Stomach (tissue), 8 donors: ENCODE measurements at regions not wholly inside any gene's neighbourhood (a gene's known extent, or its start where the extent isn't known, plus 50 kb on each side); places are given as distances from the start of the nearest gene placed in this dataset.
A peak's percentile ranks its signal among the peaks of the same experiment; 100 is the strongest.

ENCODE experiments used
- DNase-seq, 2 donors: peaks; one replicate each; pipeline versions ENCODE4 v3.0.0 to v3.0.0-alpha.2; 2013 to 2019
- H3K27ac ChIP-seq, 5 donors: fragments of 200-600 bp in 4 of 5; sonication (generic) in 4 of 5; one replicate each; pipeline ENCODE4 v1.5.1; 2013 to 2019; ENCODE audit warnings: mild to moderate bottlenecking in 1 of 5, moderate library complexity in 1 of 5
- H3K27me3 ChIP-seq, 3 donors: fragments of 200-600 bp; sonication (generic); one replicate each; pipeline ENCODE4 v1.5.1; 2017 to 2019; ENCODE audit warnings: mixed run types in 1 of 3
- H3K36me3 ChIP-seq, 4 donors: fragments of 200-600 bp; sonication (generic); 1 replicate in 3 of 4; 2 replicates in 1 of 4; pipeline ENCODE4 v1.5.1; 2016 to 2019
- H3K4me1 ChIP-seq, 4 donors: fragments of 200-600 bp; sonication (generic); one replicate each; pipeline ENCODE4 v1.5.1; 2016 to 2019
- H3K4me3 ChIP-seq, 4 donors: fragments of 200-600 bp; sonication (generic) in 3 of 4; one replicate each; pipeline ENCODE4 v1.5.1; 2016 to 2019; ENCODE audit warnings: mild to moderate bottlenecking in 1 of 4
- H3K9me3 ChIP-seq, 4 donors: fragments of 200-600 bp; sonication (generic); one replicate each; pipeline ENCODE4 v1.5.1; 2016 to 2019
- EP300 ChIP-seq: sonication (generic); formaldehyde crosslinking; IDR thresholded peaks from one replicate; pipeline ENCODE4 v1.6.1; 2017; ENCODE audit warnings: antibody characterized with exemption
- POLR2A ChIP-seq, 4 donors: fragments of 450-650 bp; IDR thresholded peaks; one replicate each; pipeline ENCODE4 v1.6.1; 2016; ENCODE audit warnings: antibody characterized with exemption in 4 of 4, control low read depth in 2 of 4, mild to moderate bottlenecking in 1 of 4, moderate library complexity in 1 of 4
- POLR2AphosphoS5 ChIP-seq, 3 donors: sonication (generic); formaldehyde crosslinking; IDR thresholded peaks; one replicate each; pipeline ENCODE4 v1.6.1; 2016; ENCODE audit warnings: antibody characterized with exemption in 3 of 3
- WGBS, 5 donors: extraction: QIAGEN DNeasy Blood & Tissue Kit in 3 of 5; methylation state at CpG; one replicate each; pipeline versions ENCODE4 v1.1.5 to v1.1.7; 2013 to 2018; 5-methylcytosine and 5-hydroxymethylcytosine counted together
- intact Hi-C: fragments of 100-400 bp; cut with DNase I; formaldehyde crosslinking; loops from one replicate; pipeline ENCODE4 v1.15.1; 2023; ENCODE audit warnings: low total_unique reads
- TF ChIP-seq, protein P1 (sequence below), 7 experiments: fragments of 450-650 bp in 4 of 7; fragments of 200-600 bp in 3 of 7; sonication (generic) in 3 of 7; IDR thresholded peaks; one replicate each; pipeline ENCODE4 v1.5.1; 2016 to 2019; ENCODE audit warnings: antibody characterized with exemption in 7 of 7, control low read depth in 2 of 7, mild to moderate bottlenecking in 1 of 7
- donor health status: healthy with polysubstance abuse.
- donor health status: Bipolar disorder and iron deficiency.
- donor health status: healthy.

DNA sequence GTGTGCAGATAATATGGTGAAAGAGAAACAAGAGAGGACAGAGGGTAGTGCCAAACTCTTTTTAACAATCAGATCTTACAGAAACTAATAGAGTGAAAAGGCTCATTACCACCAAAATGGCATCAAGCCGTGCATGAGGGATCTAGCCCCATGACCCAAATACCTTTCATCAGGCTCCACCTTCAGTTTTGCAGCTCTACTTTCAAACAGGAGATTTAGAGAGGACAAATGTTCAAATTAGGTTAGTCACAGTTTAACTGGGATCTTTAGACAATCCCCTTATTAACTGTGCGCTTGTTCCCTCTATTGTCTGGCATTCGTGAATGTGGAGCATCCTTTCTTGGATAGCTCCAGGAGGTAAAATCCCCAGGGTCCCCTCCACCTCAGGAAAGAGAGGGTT lies 1209.3 kb upstream of the CHAC2 start:
- WGBS, 5 donors: 75 to 86% (median 78%) methylated on average over 3 of the region's 3 CpGs
- no peak for DNase-seq
- Histone ChIP-seq H3K27me3 (no peaks in the 10 kb centered on the region), H3K4me1 (no peaks in the 10 kb centered on the region), H3K9me3 (no peaks in the 10 kb centered on the region), H3K4me3 (no peak overlapping the region), H3K36me3 (no peaks in the 10 kb centered on the region), H3K27ac (no peak overlapping the region)
- intact Hi-C loops: no loop called here
- TF ChIP-seq, protein P1, sequence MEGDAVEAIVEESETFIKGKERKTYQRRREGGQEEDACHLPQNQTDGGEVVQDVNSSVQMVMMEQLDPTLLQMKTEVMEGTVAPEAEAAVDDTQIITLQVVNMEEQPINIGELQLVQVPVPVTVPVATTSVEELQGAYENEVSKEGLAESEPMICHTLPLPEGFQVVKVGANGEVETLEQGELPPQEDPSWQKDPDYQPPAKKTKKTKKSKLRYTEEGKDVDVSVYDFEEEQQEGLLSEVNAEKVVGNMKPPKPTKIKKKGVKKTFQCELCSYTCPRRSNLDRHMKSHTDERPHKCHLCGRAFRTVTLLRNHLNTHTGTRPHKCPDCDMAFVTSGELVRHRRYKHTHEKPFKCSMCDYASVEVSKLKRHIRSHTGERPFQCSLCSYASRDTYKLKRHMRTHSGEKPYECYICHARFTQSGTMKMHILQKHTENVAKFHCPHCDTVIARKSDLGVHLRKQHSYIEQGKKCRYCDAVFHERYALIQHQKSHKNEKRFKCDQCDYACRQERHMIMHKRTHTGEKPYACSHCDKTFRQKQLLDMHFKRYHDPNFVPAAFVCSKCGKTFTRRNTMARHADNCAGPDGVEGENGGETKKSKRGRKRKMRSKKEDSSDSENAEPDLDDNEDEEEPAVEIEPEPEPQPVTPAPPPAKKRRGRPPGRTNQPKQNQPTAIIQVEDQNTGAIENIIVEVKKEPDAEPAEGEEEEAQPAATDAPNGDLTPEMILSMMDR (IDR thresholded peaks at IDR 0.05): no peak
- TF ChIP-seq POLR2AphosphoS5 (IDR thresholded peaks at IDR 0.05) (no peak), POLR2A (IDR thresholded peaks at IDR 0.05) (no peak), EP300 (no peak)

DNA sequence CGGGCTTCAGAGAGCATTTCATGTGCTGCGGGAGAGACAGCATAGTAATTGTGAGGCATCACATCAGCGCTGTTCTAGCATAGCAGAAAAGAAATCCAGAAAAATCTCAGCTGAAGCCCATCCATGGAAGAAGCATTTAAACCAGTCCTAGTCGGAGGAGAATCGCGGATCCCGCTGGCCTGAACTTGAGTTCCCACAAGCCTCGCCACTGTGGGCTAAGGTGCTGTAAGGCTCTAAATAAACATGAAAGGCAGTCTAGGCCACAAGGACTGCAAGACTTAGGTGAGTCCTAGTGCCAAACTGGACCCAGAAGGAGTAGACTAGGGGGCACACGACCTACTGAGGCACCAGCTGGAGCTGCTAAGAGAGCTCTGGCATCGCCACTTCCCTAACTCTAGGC lies 1225.3 kb upstream of the CHAC2 start:
- intact Hi-C loops: no loop called here
- 86 to 92% (median 89%) methylated on average over 6 to 10 of the region's 10 CpGs; no CpG with 5 or more reads in 1 of the 5 donors for WGBS, 5 donors
- no peak overlapping the region for H3K4me3 ChIP-seq
- no peak for DNase-seq
- no peaks in the 10 kb centered on the region for H3K4me1 ChIP-seq
- no peak overlapping the region for H3K27ac ChIP-seq
- no peaks in the 10 kb centered on the region for H3K36me3 ChIP-seq
- TF ChIP-seq EP300 (no peak), POLR2AphosphoS5 (IDR thresholded peaks at IDR 0.05) (no peak), POLR2A (IDR thresholded peaks at IDR 0.05) (no peak)
- TF ChIP-seq, protein P1 (IDR thresholded peaks at IDR 0.05): no peak
- H3K27me3 ChIP-seq: no peaks in the 10 kb centered on the region
- peaks cover 0 to 13% (median 0%) of the 10 kb centered on the region in 4 donors for H3K9me3 ChIP-seq

DNA sequence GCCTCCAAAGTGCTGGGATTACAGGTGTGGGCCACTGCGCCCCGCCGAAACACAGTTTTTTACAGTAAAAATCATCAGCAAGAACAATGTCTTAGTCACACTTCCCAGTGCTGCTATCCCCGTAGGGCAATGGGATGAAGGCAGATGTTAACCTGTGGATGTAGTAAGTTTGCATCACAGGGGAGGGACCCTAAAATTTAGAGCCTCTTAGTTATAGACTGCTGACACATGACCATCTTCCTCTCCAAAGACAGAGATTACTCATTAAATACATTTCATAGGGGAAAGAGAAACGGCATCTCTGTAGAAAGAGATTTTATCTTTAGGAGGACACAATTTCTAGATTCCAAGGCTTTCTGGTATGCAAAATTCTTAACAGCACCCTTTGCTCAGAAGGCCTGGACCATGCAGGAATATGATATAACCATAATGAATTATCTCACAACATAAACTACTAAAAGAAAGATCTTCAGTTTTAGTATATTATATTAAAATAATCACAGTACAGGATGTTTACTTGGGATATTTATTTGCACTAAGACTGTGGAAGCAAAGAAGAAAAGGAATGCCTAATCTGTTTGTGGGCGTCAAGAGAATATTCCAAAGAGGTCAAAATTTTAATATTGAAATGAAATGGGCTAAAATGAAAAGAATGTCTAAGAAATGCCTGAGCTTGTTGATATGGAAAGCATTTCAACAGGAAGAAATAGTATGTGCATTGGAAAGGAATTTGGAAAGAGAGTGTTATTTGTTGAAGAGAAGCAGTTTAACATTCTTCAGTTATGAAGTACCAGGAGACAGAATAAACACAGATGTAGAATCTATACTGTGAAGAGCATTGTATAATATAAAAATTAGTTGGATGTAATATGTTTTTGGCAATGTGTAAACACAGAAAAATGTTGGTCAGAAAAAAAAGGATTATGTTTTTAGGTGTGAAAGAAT lies 1228.3 kb upstream of the CHAC2 start:
- peak in 1 of 2 donors; percentile 9 for DNase-seq
- H3K27ac ChIP-seq: no peak overlapping the region
- no peaks in the 10 kb centered on the region for H3K36me3 ChIP-seq
- intact Hi-C loops: no loop called here
- no peak overlapping the region for H3K4me3 ChIP-seq
- 77 to 89% (median 85%) methylated on average over 5 to 6 of the region's 6 CpGs; no CpG with 5 or more reads in 1 of the 5 donors for WGBS, 5 donors
- H3K9me3 ChIP-seq: no peaks in the 10 kb centered on the region
- H3K27me3 ChIP-seq: no peaks in the 10 kb centered on the region
- H3K4me1 ChIP-seq: no peaks in the 10 kb centered on the region
- TF ChIP-seq POLR2A (IDR thresholded peaks at IDR 0.05): no peak
- TF ChIP-seq, protein P1 (IDR thresholded peaks at IDR 0.05): no peak
- no peak for TF ChIP-seq POLR2AphosphoS5 (IDR thresholded peaks at IDR 0.05)
- TF ChIP-seq EP300: no peak

DNA sequence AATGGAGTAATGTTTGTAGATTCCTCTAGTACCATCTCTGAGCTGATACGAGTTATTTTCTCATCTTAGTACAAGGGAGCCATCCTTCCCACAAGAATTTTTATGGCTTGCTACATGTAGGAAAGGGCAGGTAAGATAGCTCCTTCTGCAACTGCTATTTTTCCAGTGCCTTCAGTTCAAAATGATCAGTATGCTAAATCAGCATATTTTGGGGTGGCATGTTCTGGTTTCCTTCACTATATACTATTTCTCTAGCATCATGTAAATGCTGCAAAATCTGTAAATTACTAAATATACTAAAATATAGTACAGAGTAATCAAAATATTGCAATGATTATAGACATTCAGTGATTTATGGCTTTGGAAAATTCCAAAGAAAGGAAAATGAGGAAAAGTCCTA lies 1230.0 kb upstream of the CHAC2 start:
- Histone ChIP-seq H3K27me3 (no peaks in the 10 kb centered on the region), H3K4me3 (no peak overlapping the region), H3K36me3 (no peaks in the 10 kb centered on the region), H3K27ac (no peak overlapping the region), H3K9me3 (no peaks in the 10 kb centered on the region), H3K4me1 (no peaks in the 10 kb centered on the region)
- 25 to 40% (median 39%) methylated on average over 1 of the region's 1 CpG; no CpG with 5 or more reads in 1 of the 5 donors for WGBS, 5 donors
- DNase-seq: no peak
- TF ChIP-seq, protein P1 (IDR thresholded peaks at IDR 0.05): no peak
- TF ChIP-seq POLR2A (IDR thresholded peaks at IDR 0.05) (no peak), EP300 (no peak), POLR2AphosphoS5 (IDR thresholded peaks at IDR 0.05) (no peak)
- intact Hi-C loops: no loop called here
